Gastroesophageal sphincter (tissue), 4 donors: ENCODE measurements at regions not wholly inside any gene's neighbourhood (a gene's known extent, or its start where the extent isn't known, plus 50 kb on each side); places are given as distances from the start of the nearest gene placed in this dataset.

Source experiments
- ATAC-seq: fragments of 150-250 bp; one replicate; pipeline ENCODE4 v1.9.1; 2016; ENCODE audit warnings: mild to moderate bottlenecking, moderate library complexity
- H3K27ac ChIP-seq, 4 donors: fragments of 200-600 bp; sonication (generic) in 3 of 4; 1 replicate in 3 of 4; 2 replicates in 1 of 4; pipeline ENCODE4 v1.5.1; 2016 to 2019
- H3K27me3 ChIP-seq: fragments of 200-600 bp; sonication (generic); one replicate; pipeline ENCODE4 v1.5.1; 2019
- H3K36me3 ChIP-seq, 2 donors: fragments of 200-600 bp; sonication (generic); one replicate each; pipeline ENCODE4 v1.5.1; 2019; ENCODE audit warnings: control low read depth in 1 of 2
- H3K4me1 ChIP-seq, 3 donors: fragments of 200-600 bp; sonication (generic); 1 replicate in 2 of 3; 2 replicates in 1 of 3; pipeline ENCODE4 v1.5.1; 2016 to 2019; ENCODE audit warnings: control low read depth in 2 of 3
- H3K4me3 ChIP-seq, 2 donors: fragments of 200-600 bp; sonication (generic); one replicate each; pipeline ENCODE4 v1.5.1; 2019; ENCODE audit warnings: mild to moderate bottlenecking in 1 of 2, moderate library complexity in 1 of 2
- H3K9me3 ChIP-seq, 3 donors: fragments of 200-600 bp; sonication (generic); one replicate each; pipeline ENCODE4 v1.5.1; 2017 to 2019; ENCODE audit warnings: control low read depth in 2 of 3
- EP300 ChIP-seq: sonication (generic); formaldehyde crosslinking; IDR thresholded peaks from one replicate; pipeline ENCODE4 v1.6.1; 2017; ENCODE audit warnings: antibody characterized with exemption, mild to moderate bottlenecking
- POLR2A ChIP-seq, 2 donors: fragments of 450-650 bp; IDR thresholded peaks; one replicate each; pipeline ENCODE4 v1.6.1; 2017; ENCODE audit warnings: antibody characterized with exemption in 2 of 2, mild to moderate bottlenecking in 2 of 2, moderate library complexity in 1 of 2
- POLR2AphosphoS5 ChIP-seq: sonication (generic); formaldehyde crosslinking; IDR thresholded peaks from one replicate; pipeline ENCODE4 v1.6.1; 2017; ENCODE audit warnings: antibody characterized with exemption
- WGBS, 2 donors: methylation state at CpG; one replicate each; pipeline ENCODE4 v1.1.5; 2018; ENCODE audit warnings: low coverage in 1 of 2; 5-methylcytosine and 5-hydroxymethylcytosine counted together
- TF ChIP-seq, protein P1 (sequence below), 4 experiments: fragments of 200-600 bp in 2 of 4; fragments of 450-650 bp in 2 of 4; sonication (generic) in 1 of 4; IDR thresholded peaks; one replicate each; pipeline ENCODE4 v1.5.1; 2017 to 2019; ENCODE audit warnings: antibody characterized with exemption in 4 of 4, mild to moderate bottlenecking in 2 of 4, moderate library complexity in 2 of 4

- Histone ChIP-seq H3K4me3 (no peak overlapping the region), H3K36me3 (no peaks in the 10 kb centered on the region), H3K9me3 (no peaks in the 10 kb centered on the region), H3K27me3 (no peaks in the 10 kb centered on the region), H3K4me1 (no peaks in the 10 kb centered on the region), H3K27ac (no peak overlapping the region)
- no peak for ATAC-seq
- TF ChIP-seq, protein P1, sequence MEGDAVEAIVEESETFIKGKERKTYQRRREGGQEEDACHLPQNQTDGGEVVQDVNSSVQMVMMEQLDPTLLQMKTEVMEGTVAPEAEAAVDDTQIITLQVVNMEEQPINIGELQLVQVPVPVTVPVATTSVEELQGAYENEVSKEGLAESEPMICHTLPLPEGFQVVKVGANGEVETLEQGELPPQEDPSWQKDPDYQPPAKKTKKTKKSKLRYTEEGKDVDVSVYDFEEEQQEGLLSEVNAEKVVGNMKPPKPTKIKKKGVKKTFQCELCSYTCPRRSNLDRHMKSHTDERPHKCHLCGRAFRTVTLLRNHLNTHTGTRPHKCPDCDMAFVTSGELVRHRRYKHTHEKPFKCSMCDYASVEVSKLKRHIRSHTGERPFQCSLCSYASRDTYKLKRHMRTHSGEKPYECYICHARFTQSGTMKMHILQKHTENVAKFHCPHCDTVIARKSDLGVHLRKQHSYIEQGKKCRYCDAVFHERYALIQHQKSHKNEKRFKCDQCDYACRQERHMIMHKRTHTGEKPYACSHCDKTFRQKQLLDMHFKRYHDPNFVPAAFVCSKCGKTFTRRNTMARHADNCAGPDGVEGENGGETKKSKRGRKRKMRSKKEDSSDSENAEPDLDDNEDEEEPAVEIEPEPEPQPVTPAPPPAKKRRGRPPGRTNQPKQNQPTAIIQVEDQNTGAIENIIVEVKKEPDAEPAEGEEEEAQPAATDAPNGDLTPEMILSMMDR (IDR thresholded peaks at IDR 0.05) = no peak
- TF ChIP-seq EP300 = no peak
- TF ChIP-seq POLR2AphosphoS5 = no peak
- TF ChIP-seq POLR2A (IDR thresholded peaks at IDR 0.05) = no peak
- WGBS, 2 donors = 89 to 95% methylated on average over 2 of the region's 2 CpGs
Observed at GRCh38 chr1:81314513-81315233, 486.1 kb upstream of the ADGRL2 start.

GRCh38 chr1:81313289-81313688, 487.4 kb upstream of the ADGRL2 start:
- Histone ChIP-seq H3K27ac (no peak overlapping the region), H3K9me3 (no peaks in the 10 kb centered on the region), H3K27me3 (no peaks in the 10 kb centered on the region), H3K4me3 (no peak overlapping the region), H3K36me3 (no peaks in the 10 kb centered on the region), H3K4me1 (no peaks in the 10 kb centered on the region)
- no peak for ATAC-seq
- TF ChIP-seq, protein P1 (IDR thresholded peaks at IDR 0.05) = no peak
- TF ChIP-seq POLR2AphosphoS5 = no peak
- TF ChIP-seq EP300 = no peak
- no peak for TF ChIP-seq POLR2A (IDR thresholded peaks at IDR 0.05)
- WGBS, 2 donors = 89 to 93% methylated on average over 3 to 4 of the region's 4 CpGs

DNA sequence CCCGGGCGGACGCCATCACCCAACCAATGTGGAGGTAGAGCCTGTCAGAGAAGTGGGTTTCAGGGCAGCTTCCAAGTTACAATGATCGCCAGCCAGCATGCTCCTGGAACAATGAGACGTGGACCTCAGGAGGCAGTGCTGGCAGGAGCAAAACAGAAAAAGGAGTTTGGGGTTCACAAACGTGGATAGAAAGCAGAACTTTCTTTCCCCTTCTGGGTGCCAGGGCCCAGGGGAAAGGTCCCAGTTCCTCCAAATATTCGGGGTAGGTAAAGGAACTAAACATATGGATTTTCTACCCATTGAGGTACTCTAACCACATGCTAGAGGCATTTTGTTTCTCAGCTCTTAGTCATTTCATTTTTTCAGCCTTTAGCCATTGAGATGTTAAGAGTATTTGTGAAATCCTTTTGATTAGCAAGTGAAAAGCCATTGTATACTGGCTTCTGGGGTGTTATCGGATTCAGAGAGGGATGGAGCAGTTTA, 488.4 kb upstream of the ADGRL2 start:
- 92 to 94% methylated on average over 8 of the region's 8 CpGs for WGBS, 2 donors
- no peak for ATAC-seq
- Histone ChIP-seq H3K4me3 (no peak overlapping the region), H3K4me1 (no peaks in the 10 kb centered on the region), H3K27me3 (no peaks in the 10 kb centered on the region), H3K9me3 (no peaks in the 10 kb centered on the region), H3K27ac (no peak overlapping the region), H3K36me3 (no peaks in the 10 kb centered on the region)
- TF ChIP-seq, protein P1 (IDR thresholded peaks at IDR 0.05) = no peak
- TF ChIP-seq POLR2AphosphoS5 (no peak), EP300 (no peak), POLR2A (IDR thresholded peaks at IDR 0.05) (no peak)

DNA sequence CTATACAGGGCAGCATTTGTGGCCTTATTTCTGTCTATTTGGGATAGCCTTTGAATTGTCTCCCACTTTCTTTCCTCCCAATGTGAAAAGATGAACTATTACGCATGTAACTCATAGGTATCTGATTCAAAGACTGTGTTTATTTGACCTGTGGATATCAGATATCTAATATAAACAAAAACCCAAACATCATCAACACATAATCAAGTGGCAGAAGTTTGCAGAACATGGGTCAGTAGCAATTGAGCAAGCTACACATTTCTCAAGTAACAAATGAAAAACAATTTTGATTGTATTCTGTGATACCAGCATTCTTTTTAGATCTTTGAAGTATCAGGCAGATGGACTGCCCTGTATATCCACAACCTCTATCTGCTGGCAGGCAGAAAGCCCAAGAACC, 490.5 kb upstream of the ADGRL2 start:
- Histone ChIP-seq H3K27me3 (no peaks in the 10 kb centered on the region), H3K4me1 (peaks cover 0 to 6% (median 0%) of the 10 kb centered on the region in 3 donors), H3K4me3 (no peak overlapping the region), H3K36me3 (no peaks in the 10 kb centered on the region), H3K9me3 (no peaks in the 10 kb centered on the region), H3K27ac (no peak overlapping the region)
- TF ChIP-seq, protein P1 (IDR thresholded peaks at IDR 0.05) = no peak
- TF ChIP-seq POLR2AphosphoS5 (no peak), EP300 (no peak), POLR2A (IDR thresholded peaks at IDR 0.05) (no peak)
- ATAC-seq = no peak
- WGBS, 2 donors = 83 to 100% methylated on average over 1 of the region's 1 CpG

DNA sequence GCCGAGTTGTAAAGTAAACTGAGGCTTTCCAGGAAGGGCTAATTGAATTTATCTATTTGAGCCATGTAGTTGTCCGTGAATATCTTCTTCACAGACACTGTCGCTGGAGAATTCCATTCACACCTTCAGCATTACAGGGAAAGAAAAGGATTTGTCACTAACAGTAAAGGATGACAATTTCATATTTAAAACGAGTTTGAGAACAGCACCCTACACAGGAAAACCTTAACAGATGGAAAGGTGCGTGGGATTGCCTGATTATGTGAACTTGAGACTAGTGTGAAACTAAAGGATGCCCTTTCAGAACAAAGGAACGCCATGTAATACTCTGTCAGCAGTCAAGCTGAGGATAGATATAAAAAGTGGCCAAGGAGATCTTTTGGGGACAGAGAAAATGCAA, 492.5 kb upstream of the ADGRL2 start:
- ATAC-seq = no peak
- Histone ChIP-seq H3K4me1 (peaks cover 0 to 8% (median 0%) of the 10 kb centered on the region in 3 donors), H3K9me3 (no peaks in the 10 kb centered on the region), H3K27ac (no peak overlapping the region), H3K4me3 (no peak overlapping the region), H3K27me3 (no peaks in the 10 kb centered on the region), H3K36me3 (no peaks in the 10 kb centered on the region)
- TF ChIP-seq POLR2A (IDR thresholded peaks at IDR 0.05) (no peak), EP300 (no peak), POLR2AphosphoS5 (no peak)
- TF ChIP-seq, protein P1 (IDR thresholded peaks at IDR 0.05) = no peak
- 70 to 74% methylated on average over 6 of the region's 6 CpGs for WGBS, 2 donors
